GM19351 (cell line): ENCODE measurements at regions not wholly inside any gene's neighbourhood (a gene's known extent, or its start where the extent isn't known, plus 50 kb on each side); places are given as distances from the start of the nearest gene placed in this dataset.

ENCODE experiments used
- ATAC-seq: cut with Tn5 transposase; IDR thresholded peaks from one replicate; pipeline ENCODE4 v1.9.1; 2021; ENCODE audit warnings: mild to moderate bottlenecking, moderate library complexity; ENCODE audit not compliant: unreplicated experiment

- no peak for ATAC-seq
Observed at GRCh38 chr11:32161293-32161692, 70.4 kb downstream of the RCN1 start.

- ATAC-seq: no peak
Observed at GRCh38 chr11:32162351-32162750, 71.5 kb downstream of the RCN1 start.

GRCh38 chr11:32162906-32163305, 72.0 kb downstream of the RCN1 start:
- no peak for ATAC-seq

- no peak for ATAC-seq
Observed at GRCh38 chr11:32163557-32163956, 72.7 kb downstream of the RCN1 start.

GRCh38 chr11:32164836-32165235, 74.0 kb downstream of the RCN1 start:
- ATAC-seq: no peak

- ATAC-seq: no peak
Observed at GRCh38 chr11:32168924-32169323, 78.0 kb downstream of the RCN1 start.

GRCh38 chr11:32171445-32171844, 80.6 kb downstream of the RCN1 start:
- no peak for ATAC-seq

GRCh38 chr11:32172041-32172847, 81.4 kb downstream of the RCN1 start:
- ATAC-seq: no peak

- peak; percentile 49 for ATAC-seq
Observed at GRCh38 chr11:32172848-32173834, 82.3 kb downstream of the RCN1 start.

- no peak for ATAC-seq
Observed at GRCh38 chr11:32173977-32174376, 83.1 kb downstream of the RCN1 start.

GRCh38 chr11:32176223-32176934, 85.5 kb downstream of the RCN1 start:
- peak; percentile 80 for ATAC-seq

GRCh38 chr11:32178692-32179091, 87.8 kb downstream of the RCN1 start:
- no peak for ATAC-seq

GRCh38 chr11:32183512-32183911, 92.6 kb downstream of the RCN1 start:
- no peak for ATAC-seq

- ATAC-seq: peak; percentile 28
Observed at GRCh38 chr11:32184041-32184722, 93.3 kb downstream of the RCN1 start.

- ATAC-seq: peak; percentile 75
Observed at GRCh38 chr11:32184723-32185376, 94.0 kb downstream of the RCN1 start.

- peak; percentile 41 for ATAC-seq
Observed at GRCh38 chr11:32186118-32186517, 95.2 kb downstream of the RCN1 start.

GRCh38 chr11:32187111-32187510, 96.2 kb downstream of the RCN1 start:
- no peak for ATAC-seq

- no peak for ATAC-seq
Observed at GRCh38 chr11:32188785-32189184, 97.9 kb downstream of the RCN1 start.

- ATAC-seq: no peak
Observed at GRCh38 chr11:32196137-32196536, 105.3 kb downstream of the RCN1 start.

- ATAC-seq: no peak
Observed at GRCh38 chr11:32198053-32198452, 107.2 kb downstream of the RCN1 start.
